Body of pancreas (tissue), 4 donors: ENCODE measurements at regions not wholly inside any gene's neighbourhood (a gene's known extent, or its start where the extent isn't known, plus 50 kb on each side); places are given as distances from the start of the nearest gene placed in this dataset.

Experiments used
- POLR2A ChIP-seq, 3 donors: fragments of 450-650 bp; IDR thresholded peaks; one replicate each; pipeline ENCODE4 v1.6.1; 2016; ENCODE audit warnings: antibody characterized with exemption in 3 of 3, mild to moderate bottlenecking in 2 of 3
- TF ChIP-seq, protein P1 (sequence below), 7 experiments: fragments of 450-650 bp in 4 of 7; fragments of 200-600 bp in 3 of 7; sonication (generic) in 3 of 7; IDR thresholded peaks; one replicate each; pipeline ENCODE4 v1.5.1; 2016 to 2019; ENCODE audit warnings: antibody characterized with exemption in 7 of 7

DNA sequence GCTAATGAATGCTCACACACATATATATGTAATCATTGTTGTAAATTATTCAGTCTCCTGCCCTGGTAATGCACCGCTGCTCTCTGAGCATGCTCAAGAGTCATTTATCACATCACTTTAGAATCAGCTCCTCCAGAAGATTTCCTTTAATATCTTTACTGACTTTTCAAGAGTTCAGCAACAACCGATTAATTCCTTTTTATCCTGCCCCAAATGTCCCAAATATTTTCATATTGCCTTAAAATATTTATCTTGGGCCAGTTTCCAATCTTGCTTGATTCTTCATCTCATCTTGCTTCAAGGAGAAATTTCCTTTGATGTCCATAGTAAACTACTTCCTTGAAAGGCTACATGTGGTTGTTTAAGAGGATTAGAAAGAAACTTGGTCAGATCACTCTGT lies 132.5 kb downstream of the NHLRC3 start:
- TF ChIP-seq, protein P1, sequence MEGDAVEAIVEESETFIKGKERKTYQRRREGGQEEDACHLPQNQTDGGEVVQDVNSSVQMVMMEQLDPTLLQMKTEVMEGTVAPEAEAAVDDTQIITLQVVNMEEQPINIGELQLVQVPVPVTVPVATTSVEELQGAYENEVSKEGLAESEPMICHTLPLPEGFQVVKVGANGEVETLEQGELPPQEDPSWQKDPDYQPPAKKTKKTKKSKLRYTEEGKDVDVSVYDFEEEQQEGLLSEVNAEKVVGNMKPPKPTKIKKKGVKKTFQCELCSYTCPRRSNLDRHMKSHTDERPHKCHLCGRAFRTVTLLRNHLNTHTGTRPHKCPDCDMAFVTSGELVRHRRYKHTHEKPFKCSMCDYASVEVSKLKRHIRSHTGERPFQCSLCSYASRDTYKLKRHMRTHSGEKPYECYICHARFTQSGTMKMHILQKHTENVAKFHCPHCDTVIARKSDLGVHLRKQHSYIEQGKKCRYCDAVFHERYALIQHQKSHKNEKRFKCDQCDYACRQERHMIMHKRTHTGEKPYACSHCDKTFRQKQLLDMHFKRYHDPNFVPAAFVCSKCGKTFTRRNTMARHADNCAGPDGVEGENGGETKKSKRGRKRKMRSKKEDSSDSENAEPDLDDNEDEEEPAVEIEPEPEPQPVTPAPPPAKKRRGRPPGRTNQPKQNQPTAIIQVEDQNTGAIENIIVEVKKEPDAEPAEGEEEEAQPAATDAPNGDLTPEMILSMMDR (IDR thresholded peaks at IDR 0.05) = no peak
- TF ChIP-seq POLR2A (IDR thresholded peaks at IDR 0.05) = no peak
